GM18907 (cell line): ENCODE measurements at regions not wholly inside any gene's neighbourhood (a gene's known extent, or its start where the extent isn't known, plus 50 kb on each side); places are given as distances from the start of the nearest gene placed in this dataset.

Experiments
- ATAC-seq: cut with Tn5 transposase; IDR thresholded peaks from one replicate; pipeline ENCODE4 v1.9.1; 2021; ENCODE audit warnings: mild to moderate bottlenecking, moderate library complexity; ENCODE audit not compliant: unreplicated experiment

GRCh38 chr2:120439637-120440384 lies 93.9 kb downstream of the INHBB start:
- no peak for ATAC-seq

DNA sequence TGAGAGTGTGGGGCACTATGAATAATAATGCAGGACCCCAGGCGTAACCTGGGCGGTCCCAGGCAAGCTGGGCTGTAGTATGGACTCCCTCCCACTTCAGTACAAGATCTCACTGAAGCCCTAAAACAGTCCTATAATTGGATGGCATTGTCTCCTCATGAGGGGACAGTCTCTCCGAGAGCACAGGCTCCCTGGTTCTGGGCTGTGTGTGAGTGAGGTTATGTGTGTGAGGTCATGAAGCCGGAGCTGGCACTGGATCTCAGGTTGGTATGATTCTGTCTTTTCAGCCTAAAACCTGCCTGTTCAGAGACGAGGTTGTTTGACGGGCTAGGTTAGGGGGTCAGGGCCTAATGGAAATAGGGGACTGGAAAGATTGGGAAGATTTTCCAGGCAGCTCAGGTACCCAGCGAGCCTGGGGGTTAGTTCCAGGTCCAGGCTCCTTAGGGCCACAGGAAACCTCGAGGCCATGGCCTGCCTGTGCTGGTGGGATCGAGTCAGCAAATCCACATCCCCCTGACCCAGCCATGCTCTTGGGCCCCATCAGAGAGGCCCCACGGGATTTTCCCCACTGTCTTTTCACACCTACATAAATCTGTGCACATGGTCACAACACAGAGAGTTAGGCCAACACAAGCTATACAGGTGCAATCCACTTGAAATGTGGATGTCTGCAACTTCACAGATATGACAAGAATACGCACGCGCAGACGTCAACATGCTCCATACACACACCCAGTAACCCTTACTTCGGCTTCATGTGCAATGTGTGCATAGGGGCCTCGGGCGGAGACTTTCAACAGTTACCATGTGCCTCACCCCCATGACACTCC lies 94.8 kb downstream of the INHBB start:
- no peak for ATAC-seq

- ATAC-seq, result no peak
Observed at GRCh38 chr2:120441351-120441700, 95.4 kb downstream of the INHBB start.

- no peak for ATAC-seq
Observed at GRCh38 chr2:120441744-120442471, 96.0 kb downstream of the INHBB start.

GRCh38 chr2:120442541-120442922 lies 96.6 kb downstream of the INHBB start:
- ATAC-seq, result no peak

- ATAC-seq, result no peak
Observed at GRCh38 chr2:120442923-120443571, 97.1 kb downstream of the INHBB start.

DNA sequence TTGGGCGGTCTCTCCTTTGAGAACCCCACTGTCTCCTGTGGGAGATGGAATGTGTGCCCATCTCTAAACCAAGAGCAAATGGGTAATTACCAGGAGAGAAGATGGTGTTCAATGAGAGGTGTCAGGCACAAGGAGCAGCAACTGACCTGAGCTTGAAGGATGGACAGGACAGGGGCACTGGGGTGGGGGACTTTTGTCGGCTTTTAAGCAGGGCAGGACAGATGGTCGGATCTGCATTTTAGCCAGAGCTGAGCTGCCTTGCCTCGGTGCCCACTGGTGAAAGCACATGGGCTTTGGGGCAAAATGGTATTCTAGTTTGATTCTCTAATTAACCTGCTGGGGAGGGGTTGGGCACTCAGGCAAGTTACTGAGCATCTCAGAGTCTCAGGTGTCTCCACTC lies 98.0 kb downstream of the INHBB start:
- no peak for ATAC-seq

GRCh38 chr2:120444691-120445240 lies 98.8 kb downstream of the INHBB start:
- no peak for ATAC-seq

- ATAC-seq, result no peak
Observed at GRCh38 chr2:120445449-120446143, 99.7 kb downstream of the INHBB start.

GRCh38 chr2:120446236-120447126 lies 100.5 kb downstream of the INHBB start:
- no peak for ATAC-seq

GRCh38 chr2:120447127-120447785 lies 101.3 kb downstream of the INHBB start:
- no peak for ATAC-seq

- no peak for ATAC-seq
Observed at GRCh38 chr2:120448436-120448835, 102.5 kb downstream of the INHBB start.

- ATAC-seq, result no peak
Observed at GRCh38 chr2:120448961-120449810, 103.2 kb downstream of the INHBB start.

- ATAC-seq, result no peak
Observed at GRCh38 chr2:120450196-120450820, 104.4 kb downstream of the INHBB start.

DNA sequence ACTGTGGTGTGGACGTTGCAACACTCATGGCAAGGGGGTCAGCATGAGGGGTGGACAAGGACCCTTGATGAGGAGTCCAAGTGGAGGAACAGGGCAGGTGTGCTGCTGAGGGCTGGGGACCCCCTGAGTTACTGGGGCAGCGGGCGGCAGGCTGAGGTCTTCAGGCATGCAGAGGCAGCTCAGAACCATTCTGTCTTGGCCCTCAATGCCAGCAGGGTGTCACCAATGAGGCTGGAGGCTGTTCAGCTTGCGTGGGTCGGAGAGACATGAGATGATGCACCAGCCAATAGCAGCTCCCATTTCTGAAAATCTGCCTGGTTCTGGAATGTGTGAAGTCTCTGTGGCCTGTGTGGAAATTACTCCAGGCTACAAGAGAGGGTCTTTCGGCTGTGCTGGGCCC lies 105.4 kb downstream of the INHBB start:
- no peak for ATAC-seq

- no peak for ATAC-seq
Observed at GRCh38 chr2:120452131-120452530, 106.2 kb downstream of the INHBB start.

DNA sequence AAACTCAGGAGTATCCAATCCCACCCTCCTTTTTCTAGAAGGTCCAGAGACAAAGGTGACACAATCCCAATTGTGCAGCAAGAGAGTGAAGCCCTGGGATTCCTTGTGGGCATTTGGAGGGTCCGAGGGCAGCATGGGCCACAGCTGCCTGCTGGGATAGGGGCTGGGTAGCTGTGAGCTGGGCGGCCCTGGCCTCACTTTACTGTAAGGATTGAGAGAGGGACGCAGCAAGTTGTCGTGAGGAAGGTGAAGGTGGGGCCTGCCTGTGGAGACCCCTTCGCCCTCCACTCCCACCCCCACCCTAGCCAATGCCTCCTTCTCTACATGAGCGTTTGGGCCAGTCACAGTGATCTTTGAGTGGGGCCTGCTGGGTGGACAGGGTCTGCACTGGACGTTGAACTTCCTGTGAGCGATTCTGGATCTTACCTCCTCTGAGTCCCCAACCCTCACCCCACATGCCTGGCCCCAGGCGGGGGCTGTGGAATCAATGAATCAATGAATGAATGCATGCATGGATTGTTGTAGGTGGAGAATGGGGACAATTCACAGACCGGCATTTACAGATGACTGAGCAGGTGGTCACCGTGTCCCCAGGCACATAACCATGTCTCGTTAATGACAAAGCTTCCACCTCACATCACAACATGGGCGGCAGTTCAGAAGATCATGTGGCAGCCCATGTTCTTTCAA lies 107.2 kb downstream of the INHBB start:
- no peak for ATAC-seq
